GM13976 (cell line): ENCODE measurements at regions not wholly inside any gene's neighbourhood (a gene's known extent, or its start where the extent isn't known, plus 50 kb on each side); places are given as distances from the start of the nearest gene placed in this dataset.
"Not testable (repeated sequence)": the region's sequence is repeated elsewhere in the genome, so short reads cannot be mapped to it uniquely, and the experiment has no call there.

ENCODE experiments used
- DNase-seq: peaks from one replicate; pipeline ENCODE4 v3.0.0; 2012; ENCODE audit warnings: low spot score
- in situ Hi-C: fragments of 300-500 bp; cut with MboI; formaldehyde crosslinking; loops from one replicate; pipeline ENCODE4 v1.12.0; 2022; ENCODE audit warnings: low sequenced_read_pairs, mixed read lengths, inconsistent platforms; ENCODE audit not compliant: unreplicated experiment
- TF ChIP-seq, protein P1 (sequence below): IDR thresholded peaks from 2 replicates; pipeline ENCODE4 v1.5.1; 2012; ENCODE audit warnings: borderline replicate concordance, mild to moderate bottlenecking; ENCODE audit not compliant: insufficient read depth; ENCODE audit errors: extremely low read depth, missing control alignments, control extremely low read depth

DNA sequence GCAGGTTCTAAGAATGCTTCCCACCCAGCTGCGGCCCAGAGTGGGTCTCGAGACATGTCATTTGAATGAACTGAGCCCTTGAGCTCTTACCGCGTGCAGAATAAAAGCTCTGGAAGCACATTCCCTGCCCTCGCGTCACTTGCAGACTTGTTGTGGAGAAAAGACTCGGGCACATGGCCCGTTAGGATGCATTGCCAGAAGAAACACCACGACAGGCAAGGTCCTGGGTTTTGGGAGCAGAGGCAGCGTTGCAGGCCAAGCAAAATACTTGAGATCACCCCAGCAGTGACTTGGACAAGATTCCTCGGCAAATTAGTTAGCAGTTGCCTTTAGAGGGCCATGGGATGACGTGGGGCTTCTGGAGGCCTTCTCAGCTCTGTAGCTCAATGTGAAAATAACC lies 170.8 kb upstream of the MSX2 start:
- in situ Hi-C loops: no loop called here
- no peak for DNase-seq
- TF ChIP-seq, protein P1, sequence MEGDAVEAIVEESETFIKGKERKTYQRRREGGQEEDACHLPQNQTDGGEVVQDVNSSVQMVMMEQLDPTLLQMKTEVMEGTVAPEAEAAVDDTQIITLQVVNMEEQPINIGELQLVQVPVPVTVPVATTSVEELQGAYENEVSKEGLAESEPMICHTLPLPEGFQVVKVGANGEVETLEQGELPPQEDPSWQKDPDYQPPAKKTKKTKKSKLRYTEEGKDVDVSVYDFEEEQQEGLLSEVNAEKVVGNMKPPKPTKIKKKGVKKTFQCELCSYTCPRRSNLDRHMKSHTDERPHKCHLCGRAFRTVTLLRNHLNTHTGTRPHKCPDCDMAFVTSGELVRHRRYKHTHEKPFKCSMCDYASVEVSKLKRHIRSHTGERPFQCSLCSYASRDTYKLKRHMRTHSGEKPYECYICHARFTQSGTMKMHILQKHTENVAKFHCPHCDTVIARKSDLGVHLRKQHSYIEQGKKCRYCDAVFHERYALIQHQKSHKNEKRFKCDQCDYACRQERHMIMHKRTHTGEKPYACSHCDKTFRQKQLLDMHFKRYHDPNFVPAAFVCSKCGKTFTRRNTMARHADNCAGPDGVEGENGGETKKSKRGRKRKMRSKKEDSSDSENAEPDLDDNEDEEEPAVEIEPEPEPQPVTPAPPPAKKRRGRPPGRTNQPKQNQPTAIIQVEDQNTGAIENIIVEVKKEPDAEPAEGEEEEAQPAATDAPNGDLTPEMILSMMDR: no peak

DNA sequence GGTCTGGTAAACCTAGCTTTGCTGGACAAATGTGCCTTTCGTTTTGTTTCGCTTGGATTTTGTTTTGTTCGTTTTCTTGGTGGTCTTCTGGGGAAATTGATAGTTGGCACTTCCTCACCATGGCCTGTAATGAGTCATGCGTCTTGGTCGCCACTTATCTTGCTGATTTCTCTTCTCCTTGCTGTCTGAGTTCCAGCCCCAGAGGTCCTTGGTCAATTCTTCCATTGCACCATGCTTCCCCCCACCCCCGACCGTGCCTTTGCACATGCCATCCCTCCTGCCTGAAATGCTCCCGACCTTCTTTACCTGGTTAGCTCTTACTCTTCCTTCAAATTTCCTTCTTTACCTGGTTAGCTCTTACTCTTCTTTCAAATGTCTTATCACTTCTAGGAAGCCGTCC lies 168.7 kb upstream of the MSX2 start:
- TF ChIP-seq, protein P1: no peak
- no peak for DNase-seq
- in situ Hi-C loops: no loop called here

DNA sequence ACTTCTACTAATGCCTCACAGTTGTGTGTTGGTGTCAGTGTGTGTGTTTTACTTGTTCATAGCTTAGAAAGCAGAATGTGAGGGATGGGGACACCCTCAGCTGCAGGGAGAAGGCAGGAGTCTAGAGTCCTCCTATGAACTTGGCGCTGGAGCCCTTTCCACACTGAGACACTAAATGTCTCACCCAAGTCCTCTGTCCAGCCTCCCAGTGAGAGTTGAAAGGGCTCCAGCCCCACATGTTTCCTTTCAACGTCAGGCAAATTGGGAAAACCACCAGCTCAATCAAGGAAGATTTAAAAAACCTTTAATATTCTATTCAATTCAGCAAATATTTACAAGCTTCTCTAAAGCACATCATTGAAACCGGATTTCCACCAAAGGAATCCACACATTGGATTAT lies 167.6 kb upstream of the MSX2 start:
- in situ Hi-C loops: no loop called here
- DNase-seq: no peak
- TF ChIP-seq, protein P1: no peak

DNA sequence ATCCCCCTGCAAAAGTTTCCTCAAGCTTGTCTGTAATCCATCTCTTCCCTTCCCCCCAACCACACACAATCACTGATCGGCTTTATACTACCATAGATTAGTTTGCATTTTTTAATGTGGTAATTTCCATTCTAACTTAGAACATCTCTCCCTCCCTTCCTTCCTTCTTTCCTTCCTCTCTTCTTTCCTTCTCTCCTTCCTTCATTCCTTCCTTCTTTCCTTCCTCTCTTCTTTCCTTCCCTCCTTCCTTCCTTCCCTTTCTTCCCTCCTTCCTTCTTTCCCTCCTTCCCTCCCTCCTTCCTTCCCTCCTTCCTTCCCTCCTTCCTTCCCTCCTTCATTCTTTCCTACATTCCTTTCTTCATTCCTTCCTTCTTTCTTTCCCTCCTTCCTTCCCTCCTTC lies 166.2 kb upstream of the MSX2 start:
- in situ Hi-C loops: no loop called here
- TF ChIP-seq, protein P1: no peak
- no peak for DNase-seq

DNA sequence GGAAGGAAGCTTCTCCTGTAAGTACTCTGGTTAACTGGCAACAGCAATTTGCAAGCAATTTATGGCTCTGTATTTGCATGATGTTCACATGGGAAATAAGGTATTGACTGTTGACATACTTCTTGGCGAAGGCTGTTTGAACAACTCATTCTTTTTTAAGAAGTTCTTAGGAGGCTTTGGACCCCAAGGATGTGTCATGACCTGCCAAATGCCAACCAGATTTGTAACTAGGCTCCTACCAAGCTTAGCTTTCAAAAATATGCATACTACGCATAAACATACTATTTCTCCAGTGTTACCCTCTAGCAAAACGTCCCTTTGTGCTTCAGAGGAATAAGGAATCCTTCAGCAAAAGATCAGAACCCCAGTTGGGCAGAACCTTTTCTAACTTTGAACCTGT lies 165.2 kb upstream of the MSX2 start:
- DNase-seq: no peak
- in situ Hi-C loops: no loop called here
- TF ChIP-seq, protein P1: no peak

DNA sequence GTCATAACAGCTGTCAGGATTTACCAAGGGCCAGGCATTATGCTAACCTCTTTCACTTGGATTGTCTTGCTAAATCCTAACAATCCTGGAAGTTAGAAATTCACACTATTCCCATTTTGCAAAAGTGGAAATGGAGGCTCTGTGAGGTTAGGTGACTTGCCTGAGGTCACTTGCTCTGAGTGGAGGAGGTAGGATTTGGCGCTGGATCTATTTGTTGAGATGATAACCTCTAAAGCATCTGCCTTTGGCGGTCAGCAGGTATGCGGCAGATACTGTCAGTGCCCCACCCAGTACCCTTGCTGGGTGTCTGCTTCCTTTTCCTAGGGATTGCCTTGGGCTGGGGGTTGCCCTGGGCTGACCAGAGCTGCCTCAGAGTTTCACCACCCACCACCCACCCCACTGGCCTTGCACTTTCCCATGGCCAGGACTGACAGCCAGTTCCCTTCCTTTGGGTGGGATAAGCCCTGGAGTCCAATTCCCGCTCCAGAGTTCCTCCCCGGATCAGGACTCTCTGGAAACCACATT lies 164.8 kb upstream of the MSX2 start:
- DNase-seq: no peak
- in situ Hi-C loops: no loop called here
- TF ChIP-seq, protein P1: no peak

DNA sequence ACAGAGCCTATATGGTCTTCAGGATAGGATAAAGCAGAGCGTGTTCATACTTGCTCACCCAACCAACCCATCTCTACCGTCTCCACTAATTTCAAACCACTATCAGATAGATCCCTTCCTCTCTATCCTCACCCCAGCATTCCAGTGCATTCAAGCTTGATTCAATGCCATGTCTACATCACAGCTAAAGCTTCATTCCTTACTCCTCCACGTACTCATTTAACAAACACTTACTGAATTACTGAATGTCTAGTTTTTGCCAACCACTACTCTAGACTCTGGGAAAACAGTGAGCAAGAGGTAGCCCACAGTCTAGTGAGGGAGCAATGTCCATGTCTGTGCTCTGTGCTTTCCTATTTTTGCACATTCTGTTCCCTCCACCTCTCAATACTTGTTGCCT lies 163.5 kb upstream of the MSX2 start:
- no peak for DNase-seq
- in situ Hi-C loops: no loop called here

DNA sequence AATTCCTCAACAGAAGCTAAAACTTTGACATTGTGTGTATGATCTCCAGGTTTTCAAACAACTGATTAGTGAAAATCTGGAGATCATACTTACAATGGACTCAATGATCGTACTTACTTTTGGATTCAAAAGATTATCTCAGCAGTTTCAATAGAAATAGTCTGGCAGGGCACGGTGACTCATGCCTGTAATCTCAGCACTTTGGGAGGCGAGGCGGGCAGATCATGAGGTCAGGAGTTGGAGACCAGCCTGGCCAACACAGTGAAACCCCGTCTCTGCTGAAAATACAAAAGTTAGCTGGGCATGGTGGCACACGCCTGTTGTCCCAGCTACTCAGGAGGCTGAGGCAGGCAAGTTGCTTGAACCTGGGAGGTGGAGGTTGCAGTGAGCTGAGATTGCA lies 161.3 kb upstream of the MSX2 start:
- in situ Hi-C loops, DNase-seq: not testable (repeated sequence)

More for the DNA sequence above, 163.5 kb upstream of the MSX2 start:
- TF ChIP-seq, protein P1: no peak
